ENCODE measurements at regions not wholly inside any gene's neighbourhood (a gene's known extent, or its start where the extent isn't known, plus 50 kb on each side); places are given as distances from the start of the nearest gene placed in this dataset.

- TF ChIP-seq, protein P1, sequence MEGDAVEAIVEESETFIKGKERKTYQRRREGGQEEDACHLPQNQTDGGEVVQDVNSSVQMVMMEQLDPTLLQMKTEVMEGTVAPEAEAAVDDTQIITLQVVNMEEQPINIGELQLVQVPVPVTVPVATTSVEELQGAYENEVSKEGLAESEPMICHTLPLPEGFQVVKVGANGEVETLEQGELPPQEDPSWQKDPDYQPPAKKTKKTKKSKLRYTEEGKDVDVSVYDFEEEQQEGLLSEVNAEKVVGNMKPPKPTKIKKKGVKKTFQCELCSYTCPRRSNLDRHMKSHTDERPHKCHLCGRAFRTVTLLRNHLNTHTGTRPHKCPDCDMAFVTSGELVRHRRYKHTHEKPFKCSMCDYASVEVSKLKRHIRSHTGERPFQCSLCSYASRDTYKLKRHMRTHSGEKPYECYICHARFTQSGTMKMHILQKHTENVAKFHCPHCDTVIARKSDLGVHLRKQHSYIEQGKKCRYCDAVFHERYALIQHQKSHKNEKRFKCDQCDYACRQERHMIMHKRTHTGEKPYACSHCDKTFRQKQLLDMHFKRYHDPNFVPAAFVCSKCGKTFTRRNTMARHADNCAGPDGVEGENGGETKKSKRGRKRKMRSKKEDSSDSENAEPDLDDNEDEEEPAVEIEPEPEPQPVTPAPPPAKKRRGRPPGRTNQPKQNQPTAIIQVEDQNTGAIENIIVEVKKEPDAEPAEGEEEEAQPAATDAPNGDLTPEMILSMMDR (IDR thresholded peaks at IDR 0.05): no peak
- TF ChIP-seq POLR2A (IDR thresholded peaks at IDR 0.05) (no peak), EP300 (IDR thresholded peaks at IDR 0.05) (no peak)
Measured at GRCh38 chr1:55315552-55315951, 100.4 kb upstream of the USP24 start.

Data from ovary (tissue), 3 donors.